Dermis blood vessel endothelial cell (primary cell): ENCODE measurements at regions not wholly inside any gene's neighbourhood (a gene's known extent, or its start where the extent isn't known, plus 50 kb on each side); places are given as distances from the start of the nearest gene placed in this dataset.
"Not testable (repeated sequence)": the region's sequence is repeated elsewhere in the genome, so short reads cannot be mapped to it uniquely, and the experiment has no call there.

ENCODE experiments used
- DNase-seq: peaks from one replicate; pipeline ENCODE4 v3.0.0; 2010

GRCh38 chr3:87101861-87102625 is 111.1 kb upstream of the VGLL3 start:
- no peak for DNase-seq

- not testable (repeated sequence) for DNase-seq
These were observed 106.8 kb upstream of the VGLL3 start for GRCh38 chr3:87097733-87098132.

- no peak for DNase-seq
These were observed 99.7 kb upstream of the VGLL3 start for GRCh38 chr3:87090631-87091030.

- no peak for DNase-seq
These were observed 98.3 kb upstream of the VGLL3 start for GRCh38 chr3:87088993-87089841.

- DNase-seq = no peak
These were observed 97.6 kb upstream of the VGLL3 start for GRCh38 chr3:87088430-87088992.

- no peak for DNase-seq
These were observed 93.9 kb upstream of the VGLL3 start for GRCh38 chr3:87084868-87085267.

GRCh38 chr3:87082796-87083440 is 92.0 kb upstream of the VGLL3 start:
- peak; percentile 7 for DNase-seq

GRCh38 chr3:87077355-87077754 is 86.4 kb upstream of the VGLL3 start:
- DNase-seq = no peak

GRCh38 chr3:87076946-87077345 is 86.0 kb upstream of the VGLL3 start:
- DNase-seq = no peak

- DNase-seq = no peak
These were observed 82.7 kb upstream of the VGLL3 start for GRCh38 chr3:87073496-87074145.

GRCh38 chr3:87072446-87072845 is 81.5 kb upstream of the VGLL3 start:
- no peak for DNase-seq

GRCh38 chr3:87069971-87070370 is 79.0 kb upstream of the VGLL3 start:
- DNase-seq = no peak

GRCh38 chr3:87069021-87069420 is 78.1 kb upstream of the VGLL3 start:
- DNase-seq = no peak

GRCh38 chr3:87062685-87063084 is 71.7 kb upstream of the VGLL3 start:
- no peak for DNase-seq

- DNase-seq = no peak
These were observed 66.5 kb upstream of the VGLL3 start for GRCh38 chr3:87057474-87057873.

GRCh38 chr3:87053553-87053952 is 62.6 kb upstream of the VGLL3 start:
- no peak for DNase-seq

GRCh38 chr3:87052499-87053260 is 61.7 kb upstream of the VGLL3 start:
- DNase-seq = no peak

GRCh38 chr3:87047852-87048251 is 56.9 kb upstream of the VGLL3 start:
- DNase-seq = no peak

GRCh38 chr3:87046241-87046640 is 55.3 kb upstream of the VGLL3 start:
- no peak for DNase-seq

GRCh38 chr3:87045473-87045872 is 54.5 kb upstream of the VGLL3 start:
- no peak for DNase-seq

GRCh38 chr3:87044846-87045245 is 53.9 kb upstream of the VGLL3 start:
- no peak for DNase-seq

- no peak for DNase-seq
These were observed 53.5 kb upstream of the VGLL3 start for GRCh38 chr3:87044409-87044808.
